Tibial artery (tissue), 4 donors: ENCODE measurements at regions not wholly inside any gene's neighbourhood (a gene's known extent, or its start where the extent isn't known, plus 50 kb on each side); places are given as distances from the start of the nearest gene placed in this dataset.

Experiments
- DNase-seq, 2 donors: peaks; one replicate each; pipeline ENCODE4 v3.0.0-alpha.2; 2019
- H3K27ac ChIP-seq, 2 donors: fragments of 200-600 bp; sonication (generic) in 1 of 2; 1 replicate in 1 of 2; 2 replicates in 1 of 2; pipeline ENCODE4 v1.5.1; 2018 to 2019; ENCODE audit warnings: mild to moderate bottlenecking in 1 of 2
- H3K27me3 ChIP-seq, 2 donors: fragments of 200-600 bp; sonication (generic) in 1 of 2; one replicate each; pipeline versions ENCODE4 v1.5.1 to v1.6.0; 2016 to 2019
- H3K36me3 ChIP-seq, 3 donors: fragments of 200-600 bp; sonication (generic) in 2 of 3; one replicate each; pipeline ENCODE4 v1.5.1; 2016 to 2019; ENCODE audit warnings: mild to moderate bottlenecking in 2 of 3
- H3K4me1 ChIP-seq, 4 donors: fragments of 200-600 bp; sonication (generic) in 2 of 4; 1 replicate in 3 of 4; 2 replicates in 1 of 4; pipeline ENCODE4 v1.5.1; 2016 to 2019
- H3K4me3 ChIP-seq, 2 donors: fragments of 200-600 bp; sonication (generic) in 1 of 2; 1 replicate in 1 of 2; 2 replicates in 1 of 2; pipeline ENCODE4 v1.5.1; 2018 to 2019; ENCODE audit warnings: mild to moderate bottlenecking in 2 of 2
- H3K9me3 ChIP-seq, 3 donors: fragments of 200-600 bp; sonication (generic) in 1 of 3; one replicate each; pipeline ENCODE4 v1.5.1; 2016 to 2019
- intact Hi-C: fragments of 100-400 bp; cut with DNase I; formaldehyde crosslinking; loops from one replicate; pipeline ENCODE4 v1.15.0; 2023; ENCODE audit warnings: low total_unique reads
- TF ChIP-seq, protein P1 (sequence below), 2 experiments: fragments of 200-600 bp in 1 of 2; fragments of 450-650 bp in 1 of 2; IDR thresholded peaks; one replicate each; pipeline ENCODE4 v1.5.1; 2017 to 2019; ENCODE audit warnings: antibody characterized with exemption in 2 of 2, mild to moderate bottlenecking in 1 of 2, moderate library complexity in 1 of 2

DNA sequence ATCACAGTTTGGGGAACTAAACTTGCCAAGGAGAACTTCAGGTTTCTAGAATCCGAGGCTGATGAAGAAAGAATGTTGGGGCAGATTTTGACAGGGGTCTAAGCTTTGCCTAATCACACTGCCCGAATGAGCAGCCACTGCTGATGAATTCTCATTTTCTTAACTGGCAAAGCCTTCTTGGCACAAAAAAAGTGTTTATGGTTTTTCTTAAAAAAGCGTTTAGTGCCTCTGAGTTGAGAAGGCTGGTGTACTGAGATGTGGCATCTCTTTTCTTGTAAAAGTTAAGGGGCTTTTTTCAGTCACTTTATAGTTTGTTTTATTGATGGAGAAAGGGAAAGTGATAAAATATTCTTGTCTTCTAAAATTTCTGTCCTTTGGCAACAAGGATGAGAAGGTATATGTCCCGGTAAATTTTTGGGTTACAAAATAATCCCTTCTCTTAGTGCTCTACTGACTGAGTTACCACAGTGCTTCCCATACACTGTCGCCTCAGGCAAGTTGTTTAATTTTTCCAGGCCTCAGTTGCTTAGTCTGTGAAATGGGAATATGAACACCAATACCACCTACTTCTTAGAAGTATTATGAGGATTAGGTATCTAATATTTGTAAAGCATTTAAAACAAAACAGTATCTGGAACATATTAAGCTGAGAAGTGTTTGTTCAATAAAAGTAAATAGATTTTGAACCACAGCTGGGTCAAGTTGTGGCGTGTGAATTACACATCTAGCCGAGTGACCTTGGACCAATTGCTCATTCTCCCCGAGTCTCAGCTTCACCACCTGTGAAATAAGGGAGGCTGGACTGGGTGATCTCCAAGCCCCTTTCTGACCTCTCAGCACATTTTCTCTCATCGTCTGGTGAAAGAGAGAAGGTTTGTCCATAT is 320.8 kb downstream of the HAPSTR1 start:
- TF ChIP-seq, protein P1, sequence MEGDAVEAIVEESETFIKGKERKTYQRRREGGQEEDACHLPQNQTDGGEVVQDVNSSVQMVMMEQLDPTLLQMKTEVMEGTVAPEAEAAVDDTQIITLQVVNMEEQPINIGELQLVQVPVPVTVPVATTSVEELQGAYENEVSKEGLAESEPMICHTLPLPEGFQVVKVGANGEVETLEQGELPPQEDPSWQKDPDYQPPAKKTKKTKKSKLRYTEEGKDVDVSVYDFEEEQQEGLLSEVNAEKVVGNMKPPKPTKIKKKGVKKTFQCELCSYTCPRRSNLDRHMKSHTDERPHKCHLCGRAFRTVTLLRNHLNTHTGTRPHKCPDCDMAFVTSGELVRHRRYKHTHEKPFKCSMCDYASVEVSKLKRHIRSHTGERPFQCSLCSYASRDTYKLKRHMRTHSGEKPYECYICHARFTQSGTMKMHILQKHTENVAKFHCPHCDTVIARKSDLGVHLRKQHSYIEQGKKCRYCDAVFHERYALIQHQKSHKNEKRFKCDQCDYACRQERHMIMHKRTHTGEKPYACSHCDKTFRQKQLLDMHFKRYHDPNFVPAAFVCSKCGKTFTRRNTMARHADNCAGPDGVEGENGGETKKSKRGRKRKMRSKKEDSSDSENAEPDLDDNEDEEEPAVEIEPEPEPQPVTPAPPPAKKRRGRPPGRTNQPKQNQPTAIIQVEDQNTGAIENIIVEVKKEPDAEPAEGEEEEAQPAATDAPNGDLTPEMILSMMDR (IDR thresholded peaks at IDR 0.05) = no peak
- Histone ChIP-seq H3K4me1 (no peaks in the 10 kb centered on the region), H3K4me3 (no peak overlapping the region), H3K9me3 (peaks cover 0 to 6% (median 0%) of the 10 kb centered on the region in 3 donors), H3K27ac (no peak overlapping the region), H3K27me3 (peaks cover 0 to 10% of the 10 kb centered on the region in 2 donors), H3K36me3 (no peaks in the 10 kb centered on the region)
- no peak for DNase-seq
- intact Hi-C loops = no loop called here

DNA sequence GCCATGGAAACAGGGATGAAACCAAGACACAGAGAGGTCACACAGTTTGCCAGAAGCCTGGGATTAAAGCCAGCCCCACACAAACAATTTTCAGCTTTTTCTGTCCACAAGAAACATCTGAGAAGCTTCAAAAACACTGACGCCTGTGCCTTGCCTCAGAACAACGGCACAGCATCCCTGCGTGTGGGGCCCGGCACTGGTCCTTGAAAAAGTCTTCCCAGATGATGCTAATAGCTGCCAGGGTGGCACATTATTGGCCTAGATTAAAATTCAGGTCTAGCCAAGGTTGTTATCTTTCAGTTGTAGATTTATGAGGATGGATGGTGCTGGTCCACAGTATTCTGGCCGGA is 321.4 kb downstream of the HAPSTR1 start:
- Histone ChIP-seq H3K27ac (no peak overlapping the region), H3K4me1 (no peaks in the 10 kb centered on the region), H3K27me3 (peaks cover 0 to 10% of the 10 kb centered on the region in 2 donors), H3K9me3 (peaks cover 0 to 9% (median 0%) of the 10 kb centered on the region in 3 donors), H3K4me3 (no peak overlapping the region), H3K36me3 (no peaks in the 10 kb centered on the region)
- TF ChIP-seq, protein P1 (IDR thresholded peaks at IDR 0.05) = no peak
- intact Hi-C loops = no loop called here
- no peak for DNase-seq

DNA sequence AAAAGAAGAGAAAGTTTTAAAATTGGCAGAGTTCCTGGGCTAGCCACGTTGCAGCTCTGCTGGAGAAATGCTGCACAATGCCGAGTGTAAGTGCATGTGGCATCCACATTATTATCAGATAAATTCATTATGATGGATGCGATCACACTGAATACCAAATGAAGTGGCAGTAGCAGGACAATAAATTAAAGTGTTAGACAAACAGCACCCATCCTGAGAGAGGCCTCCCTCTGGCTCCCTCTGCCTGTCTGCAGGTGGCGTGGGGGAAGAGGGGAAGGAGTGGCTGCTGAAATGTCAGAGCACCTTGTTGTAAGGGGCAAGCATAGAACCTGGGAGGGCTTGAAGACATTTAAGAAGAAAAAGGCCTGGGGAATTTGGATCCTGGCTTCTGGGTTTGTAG is 324.1 kb downstream of the HAPSTR1 start:
- H3K9me3 ChIP-seq = peaks cover 0 to 9% (median 0%) of the 10 kb centered on the region in 3 donors
- no peaks in the 10 kb centered on the region for H3K36me3 ChIP-seq
- TF ChIP-seq, protein P1 (IDR thresholded peaks at IDR 0.05) = no peak
- intact Hi-C loops = no loop called here
- H3K27ac ChIP-seq = no peak overlapping the region
- H3K4me1 ChIP-seq = no peaks in the 10 kb centered on the region
- no peak for DNase-seq
- H3K4me3 ChIP-seq = no peak overlapping the region
- H3K27me3 ChIP-seq = peaks cover 0 to 10% of the 10 kb centered on the region in 2 donors

DNA sequence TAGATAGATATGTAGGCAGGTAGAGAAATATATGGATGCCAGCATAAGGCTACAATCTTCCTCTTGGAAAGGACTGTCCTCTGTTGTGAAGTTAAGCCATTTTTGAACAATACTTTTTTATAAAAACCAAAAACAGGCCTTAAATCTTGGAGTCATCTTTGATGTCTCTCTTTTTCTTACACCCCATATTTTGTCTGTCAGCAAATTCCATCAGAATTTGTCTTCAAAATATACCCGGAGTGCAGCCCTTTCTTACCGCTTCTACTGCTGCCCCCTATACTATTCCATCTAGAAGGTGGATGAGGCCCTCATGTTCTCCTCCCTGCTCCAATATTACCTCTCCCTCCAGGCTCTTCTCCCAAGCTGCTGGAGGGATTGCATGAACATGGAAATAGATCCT is 326.5 kb downstream of the HAPSTR1 start:
- no peaks in the 10 kb centered on the region for H3K36me3 ChIP-seq
- H3K4me1 ChIP-seq = no peaks in the 10 kb centered on the region
- peaks cover 0 to 6% of the 10 kb centered on the region in 2 donors for H3K27me3 ChIP-seq
- no peak overlapping the region for H3K4me3 ChIP-seq
- TF ChIP-seq, protein P1 (IDR thresholded peaks at IDR 0.05) = no peak
- intact Hi-C loops = no loop called here
- H3K27ac ChIP-seq = no peak overlapping the region
- peaks cover 0 to 9% (median 0%) of the 10 kb centered on the region in 3 donors for H3K9me3 ChIP-seq
- DNase-seq = no peak

DNA sequence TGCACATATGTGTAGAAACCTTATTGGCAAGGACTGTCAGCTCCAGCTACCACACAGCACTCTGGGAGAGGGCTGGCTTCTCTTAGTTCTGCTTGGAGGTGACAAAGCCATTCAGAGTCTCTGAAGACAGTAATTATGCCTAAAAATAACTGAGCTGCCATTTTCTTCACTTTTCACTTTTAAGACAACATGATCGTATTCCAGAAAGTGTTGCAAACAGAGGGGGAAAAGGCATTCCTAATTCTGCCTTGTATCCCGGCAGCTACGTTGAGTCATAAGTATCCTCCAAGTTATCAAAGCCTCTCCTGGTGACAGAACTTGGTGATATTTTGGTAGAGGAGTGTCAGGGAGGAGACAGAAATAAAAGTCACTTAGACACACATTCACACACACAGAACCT is 327.7 kb downstream of the HAPSTR1 start:
- TF ChIP-seq, protein P1 (IDR thresholded peaks at IDR 0.05) = no peak
- no peak for DNase-seq
- Histone ChIP-seq H3K27me3 (no peaks in the 10 kb centered on the region), H3K4me3 (no peak overlapping the region), H3K27ac (no peak overlapping the region), H3K36me3 (no peaks in the 10 kb centered on the region), H3K4me1 (no peaks in the 10 kb centered on the region), H3K9me3 (peaks cover 0 to 9% (median 0%) of the 10 kb centered on the region in 3 donors)
- intact Hi-C loops = no loop called here
